PC-9 (cell line): ENCODE measurements at regions not wholly inside any gene's neighbourhood (a gene's known extent, or its start where the extent isn't known, plus 50 kb on each side); places are given as distances from the start of the nearest gene placed in this dataset.

ENCODE experiments used
- BruUV-seq: library from RNA; stranded (reverse); fragments of 400-500 nt; replicated peaks from 2 replicates; lab custom pipeline; 2021; lab: Mats Ljungman, UMichigan
- CTCF ChIA-PET: fragments of 300-600 bp; sonication (Branson Sonifier 250); formaldehyde crosslinking; loops from one replicate; lab custom pipeline; 2022; ENCODE audit warnings: antibody characterized with exemption; lab: Charles Lee
- POLR2A ChIA-PET: fragments of 300-600 bp; sonication (Branson Sonifier 250); formaldehyde crosslinking; loops from one replicate; lab custom pipeline; 2022; ENCODE audit warnings: antibody characterized with exemption; ENCODE audit not compliant: unreplicated experiment; lab: Charles Lee
- DNase-seq, 2 experiments: peaks; one replicate each; pipeline versions ENCODE4 v3.0.0 to v3.0.0-alpha.2; 2015 to 2022; ENCODE audit warnings: mixed read lengths in 1 of 2
- H2AFZ ChIP-seq: fragments of 200-600 bp; sonication (generic); 2 replicates; pipeline ENCODE4 v1.8.1; 2017; ENCODE audit warnings: antibody characterized with exemption
- H3F3A ChIP-seq: fragments of 200-600 bp; sonication (generic); 2 replicates; pipeline ENCODE4 v1.8.1; 2017; ENCODE audit warnings: antibody characterized with exemption, mild to moderate bottlenecking, low read depth; ENCODE audit not compliant: insufficient read depth
- H3K27ac ChIP-seq: fragments of 200-600 bp; sonication (generic); 2 replicates; pipeline ENCODE4 v1.6.1; 2016; ENCODE audit warnings: mixed run types
- H3K27me3 ChIP-seq: fragments of 200-600 bp; sonication (generic); 2 replicates; pipeline ENCODE4 v1.6.1; 2016; ENCODE audit warnings: low read depth, mixed run types; ENCODE audit not compliant: insufficient read depth
- H3K36me3 ChIP-seq: fragments of 200-600 bp; sonication (generic); 2 replicates; pipeline ENCODE4 v1.6.1; 2016; ENCODE audit warnings: low read depth, mixed run types
- H3K4me1 ChIP-seq: fragments of 200-600 bp; sonication (generic); replicated peaks from 2 replicates; pipeline ENCODE4 v1.6.1; 2016; ENCODE audit warnings: mixed run types; ENCODE audit not compliant: insufficient read depth
- H3K4me2 ChIP-seq: fragments of 200-600 bp; sonication (generic); 2 replicates; pipeline ENCODE4 v1.6.1; 2017; ENCODE audit warnings: mixed run types
- H3K4me3 ChIP-seq: fragments of 200-600 bp; sonication (generic); 2 replicates; pipeline ENCODE4 v1.6.1; 2016; ENCODE audit warnings: mixed run types
- H3K79me2 ChIP-seq: fragments of 200-600 bp; sonication (generic); 2 replicates; pipeline ENCODE4 v1.6.1; 2017; ENCODE audit warnings: low read depth, mixed run types
- H3K9me2 ChIP-seq: fragments of 200-600 bp; sonication (generic); 2 replicates; pipeline ENCODE4 v1.8.1; 2017; ENCODE audit warnings: mild to moderate bottlenecking; ENCODE audit not compliant: insufficient read depth
- H3K9me3 ChIP-seq: fragments of 200-600 bp; sonication (generic); 2 replicates; pipeline ENCODE4 v1.8.1; 2016; ENCODE audit warnings: low read depth; ENCODE audit not compliant: insufficient read depth
- H4K20me1 ChIP-seq: fragments of 200-600 bp; sonication (generic); 2 replicates; pipeline ENCODE4 v1.8.1; 2017; ENCODE audit not compliant: insufficient read depth
- CTCF ChIP-seq: fragments of 200-600 bp; sonication (generic); conservative IDR thresholded peaks from 2 replicates; pipeline ENCODE4 v1.6.1; 2017; ENCODE audit warnings: mixed run types, antibody characterized with exemption, mild to moderate bottlenecking, moderate library complexity
- EZH2 ChIP-seq: fragments of 200-600 bp; sonication (generic); IDR thresholded peaks from 2 replicates; pipeline ENCODE4 v1.8.0; 2017; ENCODE audit warnings: antibody characterized with exemption, low read depth
- intact Hi-C: fragments of 100-400 bp; cut with micrococcal nuclease; formaldehyde crosslinking; loops from one replicate; pipeline ENCODE4 v1.10.0; 2022; ENCODE audit not compliant: unreplicated experiment

DNA sequence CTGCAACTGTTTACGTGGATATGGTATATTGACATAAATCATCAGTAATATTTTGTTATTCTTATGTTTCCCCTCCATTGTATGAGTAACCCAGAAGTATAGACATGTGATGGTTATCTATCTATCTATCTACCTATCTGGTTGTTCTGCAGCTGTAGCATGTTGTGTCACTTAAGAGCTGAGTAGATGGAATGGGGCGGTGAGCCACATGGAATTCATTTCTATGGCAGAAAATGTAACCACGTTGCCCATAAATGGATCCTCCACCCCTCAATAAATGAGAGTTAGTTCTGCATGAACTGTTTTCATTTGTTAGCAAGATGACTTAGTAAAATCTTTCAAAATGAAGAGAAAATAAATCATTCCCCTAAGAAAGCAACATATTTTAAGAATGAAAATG is 553.2 kb downstream of the MAT2B start:
- no peaks in the 10 kb centered on the region for H3K9me3 ChIP-seq
- CTCF ChIA-PET = no interaction called here
- H3K27me3 ChIP-seq = no peaks in the 10 kb centered on the region
- H2AFZ ChIP-seq = no peak overlapping the region
- BruUV-seq = no TSS peak
- no peak overlapping the region for H3K4me2 ChIP-seq
- TF ChIP-seq CTCF (no peak), EZH2 (no peak)
- no peak for DNase-seq
- POLR2A ChIA-PET = no interaction called here
- no peaks in the 10 kb centered on the region for H3K79me2 ChIP-seq
- no peaks in the 10 kb centered on the region for H3F3A ChIP-seq
- H3K4me1 ChIP-seq = no peaks in the 10 kb centered on the region
- no peaks in the 10 kb centered on the region for H3K9me2 ChIP-seq
- H3K4me3 ChIP-seq = no peak overlapping the region
- H3K36me3 ChIP-seq = no peaks in the 10 kb centered on the region
- intact Hi-C loops = no loop called here
- H3K27ac ChIP-seq = no peak overlapping the region
- H4K20me1 ChIP-seq = no peaks in the 10 kb centered on the region

- intact Hi-C loops = no loop called here
- CTCF ChIA-PET = no interaction called here
Observed at GRCh38 chr5:164059471-164059870, 554.1 kb downstream of the MAT2B start.

GRCh38 chr5:164060786-164061355 is 555.5 kb downstream of the MAT2B start:
- ChIA-PET POLR2A (no interaction called here), CTCF (no interaction called here)

More at GRCh38 chr5:164059471-164059870, 554.1 kb downstream of the MAT2B start:
- Histone ChIP-seq H3K9me2 (no peaks in the 10 kb centered on the region), H3K4me3 (no peak overlapping the region), H2AFZ (no peak overlapping the region), H3K9me3 (no peaks in the 10 kb centered on the region), H3K27ac (no peak overlapping the region), H3K4me1 (no peaks in the 10 kb centered on the region), H3K4me2 (no peak overlapping the region), H3K36me3 (no peaks in the 10 kb centered on the region), H3K79me2 (no peaks in the 10 kb centered on the region), H3K27me3 (no peaks in the 10 kb centered on the region), H4K20me1 (no peaks in the 10 kb centered on the region), H3F3A (no peaks in the 10 kb centered on the region)
- POLR2A ChIA-PET = no interaction called here
- no peak for TF ChIP-seq EZH2
- BruUV-seq = no TSS peak
- no peak for DNase-seq

More at GRCh38 chr5:164060786-164061355, 555.5 kb downstream of the MAT2B start:
- Histone ChIP-seq H4K20me1 (no peaks in the 10 kb centered on the region), H3K36me3 (no peaks in the 10 kb centered on the region), H3K79me2 (no peaks in the 10 kb centered on the region), H3K27ac (no peak overlapping the region), H3K9me3 (no peaks in the 10 kb centered on the region), H3K4me2 (no peak overlapping the region), H2AFZ (no peak overlapping the region), H3K4me3 (no peak overlapping the region), H3K27me3 (no peaks in the 10 kb centered on the region), H3F3A (no peaks in the 10 kb centered on the region), H3K4me1 (no peaks in the 10 kb centered on the region), H3K9me2 (no peaks in the 10 kb centered on the region)
- intact Hi-C loops = no loop called here
- BruUV-seq = no TSS peak
- DNase-seq = no peak
- no peak for TF ChIP-seq EZH2
- no peak for TF ChIP-seq CTCF
